SKM-1 treated with dmso at 0.1 percent for 144 hours (cell line): ENCODE measurements at regions not wholly inside any gene's neighbourhood (a gene's known extent, or its start where the extent isn't known, plus 50 kb on each side); places are given as distances from the start of the nearest gene placed in this dataset.

Experiments
- DNase-seq: peaks from one replicate; lab custom pipeline; 2025; ENCODE audit not compliant: unreplicated experiment; lab: John Stamatoyannopoulos, UW

DNA sequence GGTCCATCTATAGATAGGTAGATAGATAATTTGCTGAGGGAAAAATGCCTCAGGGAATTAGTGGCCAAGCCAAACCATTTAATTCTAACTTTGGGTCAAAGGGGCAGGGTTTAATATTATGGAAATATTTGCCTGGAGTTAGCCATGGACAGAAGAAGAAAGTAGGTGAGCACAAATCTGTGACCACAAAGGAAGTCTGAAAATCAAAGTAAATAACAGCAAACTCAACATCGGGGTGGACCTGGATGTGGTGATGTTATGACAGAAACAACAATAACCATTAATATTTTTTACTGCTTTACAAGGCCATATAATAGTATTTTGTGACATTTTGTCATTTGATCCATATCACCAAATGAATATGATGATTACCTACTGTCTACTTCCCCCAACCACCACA lies 578.0 kb upstream of the MGAT4C start:
- DNase-seq, result no peak

- no peak for DNase-seq
Measured at GRCh38 chr12:86827409-86827808, 571.2 kb upstream of the MGAT4C start.

- no peak for DNase-seq
Measured at GRCh38 chr12:86826051-86826450, 569.9 kb upstream of the MGAT4C start.

DNA sequence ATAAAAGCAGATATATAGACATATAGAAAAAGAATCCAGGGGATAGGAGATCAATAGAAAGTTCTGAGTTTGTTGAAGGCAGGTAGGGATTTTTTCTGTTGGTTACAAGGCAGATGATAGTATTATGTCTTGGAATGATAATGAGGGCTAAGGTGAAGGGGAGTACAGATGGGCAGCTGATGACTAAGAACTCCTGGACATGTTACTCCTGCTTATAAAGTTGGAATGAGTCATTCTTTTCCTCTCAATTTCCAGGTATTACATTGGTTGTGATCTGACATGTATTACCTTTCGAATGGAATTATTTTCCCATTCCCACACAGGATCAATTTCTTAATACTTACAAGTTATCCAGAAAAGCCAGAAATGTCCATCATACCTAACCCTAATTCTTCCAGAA lies 545.2 kb upstream of the MGAT4C start:
- DNase-seq, result no peak

- DNase-seq, result no peak
Measured at GRCh38 chr12:86799616-86800015, 543.4 kb upstream of the MGAT4C start.

DNA sequence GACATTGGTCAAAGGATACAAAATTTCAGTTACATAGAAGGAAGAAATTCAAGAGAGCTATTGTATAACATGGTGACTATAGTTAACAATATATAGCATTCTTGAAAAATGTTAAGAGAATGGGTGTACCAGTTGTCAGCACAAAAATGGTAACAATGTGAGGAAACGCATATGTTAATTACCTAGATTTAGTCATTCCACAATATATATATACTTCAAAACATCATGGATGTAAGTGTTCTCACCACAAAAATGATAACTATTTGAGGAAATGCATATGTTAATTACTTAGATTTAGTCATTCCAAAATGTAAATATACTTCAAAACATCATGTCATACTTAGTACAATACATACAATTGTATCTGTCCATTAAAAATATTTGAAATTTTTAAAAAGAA lies 540.4 kb upstream of the MGAT4C start:
- DNase-seq, result no peak

DNA sequence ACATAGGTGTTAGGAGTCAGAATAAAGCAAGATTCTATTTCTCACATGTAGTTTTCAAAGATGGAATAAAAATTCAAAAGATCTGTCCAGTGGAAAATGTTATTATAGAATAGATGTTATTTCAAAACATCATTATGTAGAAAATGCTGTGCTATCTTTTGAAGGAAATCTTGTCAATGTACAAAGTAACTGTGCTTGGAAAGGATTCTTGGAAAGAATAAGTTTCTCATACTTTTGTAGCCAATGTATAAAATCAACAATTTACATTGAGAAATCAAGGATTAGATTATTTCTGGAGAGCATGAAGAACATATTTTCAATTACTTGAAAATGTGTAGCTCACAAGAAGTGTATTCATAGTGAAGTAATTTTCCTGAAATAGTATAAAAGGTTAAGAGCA lies 532.5 kb upstream of the MGAT4C start:
- no peak for DNase-seq

- DNase-seq, result no peak
Measured at GRCh38 chr12:86787419-86787818, 531.2 kb upstream of the MGAT4C start.

GRCh38 chr12:86777325-86777724 lies 521.1 kb upstream of the MGAT4C start:
- no peak for DNase-seq

DNA sequence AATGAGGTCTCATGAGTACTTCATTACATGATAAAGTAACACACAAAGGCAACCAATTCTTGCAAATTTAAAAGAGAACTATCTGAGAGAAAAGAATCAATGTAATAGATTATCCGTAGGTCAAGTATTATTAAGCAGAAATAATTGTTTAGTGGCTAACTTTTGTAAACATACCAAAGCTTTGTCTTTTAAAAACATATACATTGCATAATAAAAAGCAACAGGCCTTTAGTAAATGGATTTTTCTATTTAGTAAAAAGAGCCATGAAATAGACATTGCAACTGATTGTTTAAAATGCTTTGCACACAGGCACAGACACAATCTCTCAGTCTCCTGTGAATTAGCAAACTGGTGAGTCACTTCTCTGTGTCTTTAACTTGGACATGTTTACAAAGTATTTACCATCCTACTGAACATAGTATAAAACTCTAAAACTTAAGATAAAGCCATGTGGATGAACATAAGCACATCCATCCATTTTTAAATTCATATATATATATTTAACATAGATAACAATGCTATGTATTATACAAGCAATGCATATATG lies 518.7 kb upstream of the MGAT4C start:
- no peak for DNase-seq

DNA sequence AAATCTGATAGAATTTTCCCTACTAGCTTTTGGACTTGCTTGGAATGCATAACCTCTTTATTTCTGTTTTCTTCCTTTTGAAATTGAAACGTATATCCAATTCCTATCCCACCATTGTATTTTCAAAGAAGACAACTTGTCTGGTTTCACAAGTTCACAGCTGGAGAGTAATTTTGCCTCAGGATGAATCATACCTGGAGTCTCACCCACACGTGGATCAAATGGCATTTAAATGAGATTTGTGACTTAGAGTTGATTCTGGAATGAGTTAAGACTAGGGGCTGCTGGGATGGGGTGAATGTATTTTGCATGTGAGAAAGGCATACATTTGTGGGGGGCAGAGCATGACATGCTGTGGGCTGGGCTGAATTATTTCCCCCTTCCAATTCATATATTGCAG lies 516.5 kb upstream of the MGAT4C start:
- no peak for DNase-seq

DNA sequence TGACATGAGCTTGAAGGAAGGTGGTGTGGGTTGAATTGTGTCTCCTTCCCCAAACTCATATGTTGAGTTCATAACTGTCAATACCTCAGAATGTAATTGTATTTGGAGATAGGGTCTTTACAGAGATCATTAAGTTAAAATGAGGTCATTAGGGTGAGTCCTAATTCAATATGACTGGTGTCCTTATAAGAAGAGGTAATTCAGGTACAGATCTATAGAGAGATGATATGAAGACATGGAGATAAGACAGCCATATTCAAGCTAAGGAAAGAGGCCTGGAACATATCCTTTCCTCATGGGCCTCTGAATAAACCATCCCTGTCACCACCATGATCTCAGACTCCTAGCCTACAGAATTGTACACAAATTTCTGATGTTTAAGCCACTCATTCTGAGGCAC lies 514.7 kb upstream of the MGAT4C start:
- no peak for DNase-seq

DNA sequence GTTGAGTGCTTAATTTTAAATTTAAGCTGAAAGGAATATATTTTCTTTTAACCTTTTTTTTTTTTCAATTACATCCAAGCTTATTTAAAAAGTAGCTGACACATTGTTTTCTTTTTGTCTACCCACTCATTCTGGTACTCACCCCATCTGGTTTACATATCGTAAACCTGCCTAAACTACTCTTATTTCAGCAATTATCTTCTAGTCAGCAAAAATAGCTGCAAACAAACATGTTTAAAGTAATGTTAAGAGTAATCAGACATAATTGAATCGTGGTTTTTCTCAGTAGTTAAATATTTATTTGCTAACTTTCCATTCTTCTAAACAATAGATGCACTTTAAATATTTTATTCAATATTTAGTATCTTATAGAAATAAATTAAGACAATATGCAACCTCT lies 492.7 kb upstream of the MGAT4C start:
- no peak for DNase-seq

DNA sequence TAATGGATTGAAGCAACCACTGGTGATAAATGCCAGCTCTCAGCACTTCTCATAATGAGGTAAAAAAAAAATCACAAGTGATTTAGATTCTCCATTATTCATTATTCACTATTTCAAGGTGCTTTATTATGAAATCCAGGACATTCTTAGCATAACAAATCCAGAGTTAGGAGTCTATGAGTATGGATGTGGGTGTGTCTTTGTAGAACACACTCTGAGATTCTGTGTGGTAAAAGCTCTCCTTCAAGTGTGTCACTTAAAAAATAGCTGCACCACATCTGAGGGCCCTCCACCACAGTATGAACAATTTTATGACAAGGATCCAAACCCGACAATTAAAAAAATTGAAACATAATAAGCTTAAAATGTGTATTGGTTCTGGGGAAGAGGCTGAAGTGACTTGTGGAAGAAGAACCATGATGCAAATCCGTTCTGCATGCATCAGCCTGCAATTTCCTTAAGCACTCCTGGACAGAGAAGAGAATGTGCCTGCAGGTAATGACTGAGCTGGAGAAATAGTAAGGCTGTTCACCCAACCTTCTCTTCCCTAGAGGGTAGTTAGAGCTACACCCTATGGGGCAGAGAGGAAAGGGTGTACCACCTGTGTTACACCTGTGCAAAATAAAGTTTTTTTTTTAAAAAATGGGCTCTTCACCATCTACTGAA lies 488.5 kb upstream of the MGAT4C start:
- DNase-seq, result no peak

DNA sequence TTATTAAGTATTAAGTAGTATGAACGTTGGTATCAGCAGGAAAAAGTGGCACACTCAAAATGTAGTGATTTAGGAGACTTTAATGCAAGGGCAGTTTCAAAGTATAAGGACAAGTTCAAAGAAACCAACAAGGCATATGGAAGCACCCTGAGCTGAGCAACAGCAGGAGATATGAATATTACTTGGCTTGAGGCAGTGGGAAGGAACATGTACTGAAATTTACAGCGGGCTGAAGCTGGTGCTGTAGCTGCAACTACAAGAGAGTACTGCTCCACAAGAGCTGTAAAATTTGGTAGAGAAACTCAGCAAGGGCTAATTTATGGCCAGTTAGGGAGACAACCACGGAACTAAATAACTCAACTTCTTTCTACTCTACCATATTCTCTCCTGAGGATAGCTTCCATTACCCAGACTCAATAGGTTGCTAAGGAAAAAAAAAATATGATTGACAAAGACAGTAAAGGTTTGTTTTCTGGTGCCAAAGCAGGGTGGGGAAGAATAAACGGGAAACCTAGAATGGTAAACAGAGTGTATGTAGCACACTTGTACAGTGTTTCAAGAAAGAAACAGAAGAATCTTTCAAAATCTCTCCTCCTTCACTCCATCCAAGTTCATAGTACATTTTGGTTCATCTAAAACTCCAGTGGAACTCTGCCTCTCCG lies 487.8 kb upstream of the MGAT4C start:
- DNase-seq, result no peak

DNA sequence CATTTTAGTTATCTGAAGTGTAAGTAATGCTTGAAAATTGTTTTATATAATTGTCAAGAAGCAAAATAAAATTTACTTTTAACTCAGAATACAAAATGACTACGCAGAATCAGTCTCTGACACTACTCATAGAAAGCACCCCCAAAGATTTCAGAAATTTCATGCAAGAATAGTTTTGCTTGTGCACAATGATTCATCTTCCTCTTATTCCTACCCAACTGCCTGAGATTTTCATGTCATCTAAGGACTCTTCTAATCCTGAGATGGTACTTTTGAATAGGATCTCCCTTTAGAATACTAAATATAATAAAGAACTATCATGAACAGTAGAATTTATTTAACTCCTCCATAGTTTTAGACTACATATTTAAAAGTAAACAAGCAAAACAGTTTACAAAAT lies 485.3 kb upstream of the MGAT4C start:
- DNase-seq, result no peak

- DNase-seq, result no peak
Measured at GRCh38 chr12:86735851-86736250, 479.7 kb upstream of the MGAT4C start.

DNA sequence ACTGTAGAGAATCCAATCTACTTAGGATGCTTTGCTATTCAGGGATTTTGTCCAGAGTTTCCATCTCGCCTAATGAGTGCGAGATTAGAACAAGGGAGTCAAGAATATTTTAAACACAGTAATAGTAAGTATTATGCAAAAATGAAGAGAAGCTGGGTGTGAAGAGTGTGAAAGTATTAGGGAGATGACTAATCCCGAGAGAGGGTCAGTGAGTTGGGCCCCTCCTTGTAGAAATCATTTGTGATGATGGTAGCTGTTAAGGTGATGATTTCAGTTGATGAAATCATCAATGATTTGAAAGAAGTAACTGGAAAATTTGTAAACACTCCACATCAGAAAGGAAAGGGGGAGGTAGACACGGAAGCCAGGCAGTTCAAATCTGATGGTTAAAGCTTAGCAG lies 478.9 kb upstream of the MGAT4C start:
- DNase-seq, result no peak

DNA sequence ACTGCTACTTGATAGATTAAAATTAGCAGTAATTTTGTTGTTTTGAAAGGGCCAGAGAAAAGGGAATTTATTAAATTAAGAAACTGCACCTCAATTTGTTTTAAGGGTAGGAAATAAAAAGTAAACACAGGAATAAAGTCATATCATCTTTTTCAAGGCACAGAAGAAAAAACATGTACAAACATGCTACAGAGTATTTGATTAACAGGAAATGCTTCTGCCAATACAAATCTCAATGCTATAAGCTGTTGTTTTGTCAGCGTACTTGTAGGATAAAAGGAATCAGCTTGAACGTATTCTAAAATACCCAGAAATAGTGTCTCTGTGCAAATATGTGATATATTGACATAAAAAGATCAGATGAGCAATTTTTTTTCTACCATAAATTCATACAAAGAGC lies 474.0 kb upstream of the MGAT4C start:
- no peak for DNase-seq

DNA sequence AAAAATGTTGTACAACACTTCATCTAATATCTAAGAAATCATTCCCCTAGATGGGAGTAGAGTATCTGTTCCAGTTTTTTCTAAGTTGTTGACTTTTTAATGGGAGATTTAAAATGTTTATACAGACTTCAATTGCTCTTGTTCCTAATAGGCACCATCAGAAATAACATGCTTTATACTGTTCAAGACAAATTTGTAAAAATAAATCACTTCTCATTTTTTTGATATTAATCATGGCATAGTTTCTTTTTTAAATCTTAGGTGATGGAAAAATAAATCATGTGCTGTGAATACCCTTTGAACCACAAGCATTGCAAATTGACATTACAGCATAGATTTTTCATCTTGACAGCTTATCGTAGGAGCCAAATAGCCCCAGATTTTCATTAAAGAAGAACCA lies 473.5 kb upstream of the MGAT4C start:
- no peak for DNase-seq

DNA sequence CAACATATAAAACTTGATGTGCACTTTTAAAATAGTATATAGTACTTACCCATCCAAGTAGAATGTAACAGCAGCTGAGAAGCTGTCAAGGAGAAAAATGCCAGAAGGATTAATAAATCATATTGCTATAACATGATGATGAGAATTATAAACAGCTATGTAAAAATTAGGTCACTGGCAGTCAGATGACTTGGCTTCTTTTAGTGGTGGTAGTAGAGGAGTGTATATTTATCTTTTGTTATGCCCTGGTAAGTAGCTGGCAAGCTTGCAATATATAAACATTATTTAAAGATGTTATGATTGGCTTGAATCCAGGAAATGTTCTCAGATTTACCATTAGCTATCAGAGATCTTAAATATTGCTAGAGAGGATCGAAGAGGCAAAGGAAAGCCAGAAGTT lies 471.0 kb upstream of the MGAT4C start:
- no peak for DNase-seq

DNA sequence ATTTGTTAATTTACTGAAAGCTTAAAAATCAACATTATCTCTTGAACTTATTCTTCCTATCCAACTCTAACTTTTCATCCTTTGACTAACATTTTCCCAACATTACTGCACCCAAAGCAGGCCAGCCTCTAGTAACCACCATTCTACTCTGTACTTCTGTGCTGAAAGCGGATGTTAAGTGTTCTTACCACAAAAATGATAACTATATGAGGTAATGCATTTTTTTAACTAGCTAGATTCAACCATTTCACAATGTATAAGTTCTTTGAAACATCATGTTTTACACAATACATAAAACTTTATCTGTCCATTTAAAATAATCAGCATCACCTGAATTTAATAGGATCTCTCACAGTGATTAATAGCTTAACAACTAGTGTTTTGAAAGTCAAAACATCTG lies 468.5 kb upstream of the MGAT4C start:
- DNase-seq, result no peak

GRCh38 chr12:86723326-86723725 lies 467.1 kb upstream of the MGAT4C start:
- DNase-seq, result no peak
